NCI-H1436 treated with DMSO at 0.1 percent for 48 hours (cell line): ENCODE measurements at regions not wholly inside any gene's neighbourhood (a gene's known extent, or its start where the extent isn't known, plus 50 kb on each side); places are given as distances from the start of the nearest gene placed in this dataset.

Experiments
- DNase-seq: peaks from one replicate; lab custom pipeline; 2025; lab: John Stamatoyannopoulos, UW

DNA sequence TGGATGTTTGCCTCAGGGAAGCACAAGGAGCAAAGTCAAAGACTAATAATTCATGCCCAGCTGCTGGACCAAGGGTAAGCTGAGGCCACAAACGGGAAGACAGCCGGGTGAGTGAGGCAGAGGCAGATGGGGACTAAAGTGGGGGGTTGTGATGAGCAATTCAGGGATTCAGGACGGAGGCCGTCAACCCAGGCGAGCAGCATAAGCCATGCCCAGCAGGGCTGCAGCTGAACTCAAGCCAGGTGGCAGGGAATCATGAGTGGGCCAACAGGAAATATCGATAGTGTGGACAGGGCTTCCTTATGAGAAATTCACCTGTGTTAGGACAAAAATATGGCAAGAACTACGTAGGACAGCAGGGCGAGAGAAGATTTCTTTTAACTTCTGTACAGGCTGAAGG, 246.8 kb downstream of the CDC5L start:
- DNase-seq: no peak

- DNase-seq: no peak
These were observed 248.0 kb downstream of the CDC5L start for GRCh38 chr6:44635486-44635885.

- no peak for DNase-seq
These were observed 249.2 kb downstream of the CDC5L start for GRCh38 chr6:44636561-44637248.

DNA sequence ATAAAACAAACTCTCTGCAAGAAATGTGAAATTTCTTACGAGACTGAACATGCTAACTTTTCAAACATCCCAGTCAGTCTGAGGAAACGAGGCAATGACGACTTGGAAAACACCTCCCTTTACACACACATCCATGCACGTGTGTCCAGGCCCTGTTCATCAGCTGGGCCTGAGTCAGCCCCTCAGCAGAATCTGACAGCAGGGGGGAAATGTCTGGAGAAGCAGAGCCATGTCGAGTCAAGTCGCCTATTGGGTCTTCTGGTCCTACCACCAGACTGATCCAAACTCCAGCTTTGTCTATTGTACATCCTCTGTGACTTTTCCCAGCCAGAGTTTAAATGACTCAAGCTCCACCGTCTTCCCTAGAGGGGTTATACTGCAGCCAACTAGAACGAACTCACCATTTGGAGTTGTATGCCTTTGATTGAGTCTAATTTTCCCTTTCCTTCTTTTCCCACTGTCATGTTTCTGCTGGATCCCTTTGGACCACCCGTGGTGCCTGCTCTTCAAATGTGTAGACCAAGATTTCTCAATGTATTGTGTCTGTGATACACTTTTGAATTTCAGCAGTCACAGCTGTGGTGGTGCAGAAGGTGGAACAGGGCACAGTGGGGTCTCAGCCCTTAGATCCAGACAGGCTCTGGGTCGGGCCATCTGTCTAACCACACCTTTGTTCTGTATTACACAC, 254.0 kb downstream of the CDC5L start:
- no peak for DNase-seq

- no peak for DNase-seq
These were observed 254.8 kb downstream of the CDC5L start for GRCh38 chr6:44642349-44642748.

DNA sequence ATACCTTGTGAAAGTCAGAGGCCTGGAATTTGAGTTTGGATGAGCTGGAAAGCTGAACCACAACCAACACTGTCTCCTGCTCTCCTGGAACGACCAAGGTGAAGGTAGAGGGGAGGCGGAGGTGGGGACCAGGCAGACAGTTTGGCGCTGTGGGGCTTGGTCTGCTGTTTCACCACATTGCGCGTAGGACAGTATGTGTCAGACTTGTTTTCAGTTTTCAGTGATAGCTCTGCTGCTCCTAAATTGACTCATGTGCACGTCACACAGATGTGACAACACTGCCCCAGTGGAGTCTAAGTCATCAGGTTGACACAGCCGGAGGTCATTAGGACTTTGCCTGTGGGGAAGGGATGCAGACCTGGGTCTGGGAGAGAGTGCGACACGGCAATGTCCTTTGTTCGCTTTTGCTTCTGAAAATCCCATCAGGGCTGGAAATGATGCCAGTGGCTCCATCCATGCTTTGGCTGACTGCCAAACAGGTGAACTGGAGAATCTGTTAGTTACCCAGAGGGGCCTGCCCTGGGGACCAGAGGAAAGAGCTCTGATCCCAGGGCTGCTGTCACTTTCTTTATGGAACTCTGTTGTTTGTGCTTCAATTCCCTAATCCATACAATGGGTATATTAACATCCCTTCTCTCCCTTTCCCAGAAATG, 255.5 kb downstream of the CDC5L start:
- DNase-seq: no peak

DNA sequence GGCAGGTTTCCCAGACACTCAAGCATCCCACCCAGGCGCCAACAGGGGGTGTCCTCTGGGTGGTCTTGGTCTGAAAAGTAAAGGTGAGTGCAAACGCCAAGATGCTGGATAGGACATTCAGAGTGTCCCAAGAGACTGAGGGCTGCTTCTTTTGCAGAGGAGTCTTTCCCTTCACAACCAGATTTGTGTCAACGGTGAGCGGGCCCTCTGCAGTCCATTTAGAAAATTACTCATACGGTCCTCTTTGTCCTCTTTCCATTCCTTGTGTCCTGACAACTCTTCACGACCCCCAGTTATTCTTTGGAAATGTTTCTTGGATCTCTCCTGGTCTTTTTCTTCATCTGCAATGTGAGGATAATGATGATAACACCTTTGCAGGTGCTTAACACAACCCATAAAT, 257.8 kb downstream of the CDC5L start:
- DNase-seq: no peak

GRCh38 chr6:44646355-44646754, 258.8 kb downstream of the CDC5L start:
- no peak for DNase-seq

DNA sequence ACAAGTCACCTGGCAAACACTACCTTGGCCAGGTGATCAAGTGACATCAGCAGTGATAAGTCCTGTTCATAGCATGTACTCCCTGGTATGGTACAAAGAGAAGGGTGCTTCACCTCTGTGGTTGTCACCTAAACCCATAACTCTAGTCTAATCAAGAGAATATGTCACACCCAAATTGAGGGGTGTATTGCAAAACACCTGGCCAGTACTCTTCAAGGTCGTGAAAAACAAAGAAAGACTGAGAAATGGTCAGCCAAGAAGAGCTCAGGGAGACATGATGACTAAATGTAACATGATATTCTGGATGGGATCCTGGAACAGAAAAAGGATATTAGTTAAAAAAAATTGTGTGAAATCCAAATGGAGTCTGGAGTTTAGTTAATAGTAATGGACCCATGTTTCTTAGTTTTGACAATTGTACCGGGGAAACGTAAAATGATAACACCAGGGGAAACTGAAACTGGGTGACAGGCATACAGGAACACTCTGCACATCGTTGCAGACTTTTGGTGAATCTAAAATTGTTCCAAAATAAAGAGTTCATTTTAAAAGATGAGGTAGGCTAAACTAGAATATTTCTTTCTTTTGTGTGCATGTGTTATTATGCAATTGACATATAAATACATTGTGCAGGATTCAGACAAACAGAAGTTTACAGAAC, 262.0 kb downstream of the CDC5L start:
- DNase-seq: no peak

DNA sequence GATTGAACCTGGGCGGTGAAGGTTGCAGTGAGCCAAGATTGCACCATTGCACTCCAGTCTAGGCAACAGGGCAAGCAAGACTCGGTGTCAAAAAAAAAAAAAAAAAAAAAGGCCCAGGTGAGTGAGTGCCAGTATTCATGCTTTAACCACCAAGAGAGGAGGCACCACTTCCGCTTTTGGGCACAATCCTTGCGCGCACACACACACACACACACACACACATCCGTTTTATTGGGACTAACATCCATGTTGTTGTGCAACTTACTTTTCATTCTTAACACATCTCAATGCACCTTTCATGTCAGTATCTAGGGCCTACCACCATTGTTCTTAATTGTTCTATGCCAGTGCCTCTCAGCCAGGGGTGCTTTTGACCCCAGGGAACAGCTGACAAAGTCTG, 263.0 kb downstream of the CDC5L start:
- DNase-seq: no peak

GRCh38 chr6:44650947-44651346, 263.4 kb downstream of the CDC5L start:
- DNase-seq: no peak

- no peak for DNase-seq
These were observed 264.1 kb downstream of the CDC5L start for GRCh38 chr6:44651604-44652003.

GRCh38 chr6:44652547-44652946, 265.0 kb downstream of the CDC5L start:
- no peak for DNase-seq

DNA sequence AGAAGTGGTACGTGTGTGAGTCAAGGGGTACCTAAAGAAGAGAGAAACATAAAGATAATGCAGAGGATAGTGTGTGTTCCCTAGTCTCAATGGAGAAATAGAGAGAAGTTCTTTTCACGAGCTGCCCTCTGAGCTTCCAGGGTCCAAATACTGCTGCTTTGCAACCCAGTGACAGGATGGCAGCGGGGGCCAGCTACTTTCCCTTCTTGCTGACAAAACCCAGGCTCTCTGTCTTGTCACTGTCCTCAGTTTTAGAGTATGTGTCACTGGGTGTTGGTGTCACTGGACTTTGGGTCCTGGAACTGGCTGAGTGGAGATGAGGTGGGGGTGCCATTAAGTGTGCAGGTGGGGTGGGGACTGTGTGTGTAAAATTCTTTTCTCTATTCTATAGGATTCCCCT, 265.6 kb downstream of the CDC5L start:
- DNase-seq: no peak

DNA sequence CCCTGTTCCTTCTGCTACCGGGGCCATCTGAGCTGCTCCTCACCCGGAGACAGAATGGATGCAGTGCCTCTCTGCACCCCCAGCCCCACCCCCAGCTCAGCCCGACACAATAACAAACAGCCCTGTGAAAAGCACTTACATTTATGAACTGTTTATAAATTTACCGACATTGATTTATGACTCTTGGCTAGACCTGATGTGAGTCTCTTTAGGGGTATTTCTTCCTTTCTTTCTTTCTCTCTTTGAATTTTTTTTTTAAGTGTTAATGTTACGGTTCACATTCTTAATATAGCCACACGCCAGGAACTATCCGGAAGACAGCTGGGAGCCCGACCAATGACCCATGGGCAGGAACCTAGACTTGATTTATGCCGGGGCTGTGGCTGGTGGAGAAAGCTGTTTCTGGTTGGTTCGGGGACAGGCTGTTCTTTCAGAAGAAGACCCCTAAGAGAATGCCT, 266.3 kb downstream of the CDC5L start:
- no peak for DNase-seq

DNA sequence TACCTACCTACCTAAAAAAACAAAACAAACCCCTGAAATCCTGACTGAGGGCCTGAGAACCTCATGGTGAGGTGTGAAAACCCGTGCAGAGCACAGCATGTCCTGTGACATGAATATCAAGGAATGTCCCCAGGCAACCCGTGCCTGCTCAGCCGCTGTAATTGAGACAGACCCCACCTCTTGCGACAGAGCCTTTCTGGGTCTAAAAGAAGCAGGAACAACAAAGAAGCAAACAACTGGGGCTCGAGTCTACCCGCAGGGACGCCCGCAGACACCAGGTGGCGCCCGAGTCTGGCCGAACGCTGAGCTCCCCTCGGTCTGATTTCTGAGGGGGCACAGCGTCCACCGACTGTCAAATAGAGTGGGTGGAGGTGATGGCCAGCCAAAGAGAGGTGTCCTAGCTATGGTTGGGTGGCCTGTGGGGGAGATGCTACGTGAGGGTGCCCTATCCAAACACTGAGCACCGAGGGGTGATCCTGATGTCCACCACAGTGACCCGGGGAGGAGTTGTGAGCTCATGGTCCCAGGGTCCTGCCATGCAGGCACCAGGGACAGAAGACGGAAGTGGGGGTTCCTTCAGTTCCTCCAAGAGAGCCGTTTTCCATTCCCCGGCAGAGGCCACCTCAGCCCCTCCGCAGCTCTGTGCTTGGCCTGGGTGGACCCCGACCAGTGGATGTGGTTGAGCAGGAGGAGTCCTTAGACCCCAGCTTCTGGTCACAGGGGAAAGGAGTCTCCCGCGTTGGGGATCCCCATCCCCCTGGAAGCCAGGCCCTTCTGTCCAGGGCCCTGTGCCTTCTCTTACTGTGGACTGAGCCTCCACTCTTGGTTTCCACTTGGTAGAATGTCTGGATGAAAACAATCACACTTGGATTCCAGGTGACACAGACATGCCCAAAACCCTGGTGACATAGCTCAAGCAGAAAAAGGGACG, 268.2 kb downstream of the CDC5L start:
- DNase-seq: no peak

- no peak for DNase-seq
These were observed 269.2 kb downstream of the CDC5L start for GRCh38 chr6:44656691-44657090.

GRCh38 chr6:44657206-44657819, 269.8 kb downstream of the CDC5L start:
- no peak for DNase-seq

DNA sequence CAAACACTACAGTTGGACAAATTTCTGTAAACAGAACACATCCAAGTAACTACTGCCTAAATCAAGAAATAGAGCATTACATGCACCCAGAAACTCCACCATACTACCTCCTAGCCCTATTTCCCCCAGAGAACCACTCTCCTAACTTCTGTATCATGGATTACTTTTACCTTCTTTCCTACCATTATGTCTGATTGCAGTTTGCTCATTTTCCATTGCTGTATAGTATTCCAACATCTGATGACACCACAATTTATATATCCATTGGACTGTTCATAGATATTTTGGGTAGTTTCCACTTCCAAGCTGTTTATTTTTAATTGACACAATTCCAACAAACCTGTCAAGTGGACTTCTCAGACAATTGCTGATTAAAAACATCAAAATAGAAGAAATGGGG, 271.1 kb downstream of the CDC5L start:
- no peak for DNase-seq

DNA sequence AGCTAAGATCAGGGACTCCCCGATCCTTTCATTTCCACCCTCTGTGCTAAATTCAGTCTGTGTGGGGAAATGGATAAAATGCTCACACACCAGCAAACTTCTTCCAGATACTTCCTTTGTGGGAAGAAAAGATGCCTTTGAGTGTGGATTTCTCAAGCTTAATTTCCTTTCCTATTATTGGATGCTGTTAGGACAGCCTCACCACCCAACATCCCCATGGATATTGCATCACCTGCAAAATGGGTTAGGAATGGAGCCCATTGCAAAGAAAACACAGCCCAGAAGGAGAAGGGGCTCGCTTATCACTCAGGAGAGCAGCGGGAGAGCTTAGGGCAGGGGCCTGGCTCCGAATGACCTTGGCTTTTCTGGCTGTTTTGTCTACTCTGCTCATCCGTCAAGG, 272.2 kb downstream of the CDC5L start:
- DNase-seq: no peak

DNA sequence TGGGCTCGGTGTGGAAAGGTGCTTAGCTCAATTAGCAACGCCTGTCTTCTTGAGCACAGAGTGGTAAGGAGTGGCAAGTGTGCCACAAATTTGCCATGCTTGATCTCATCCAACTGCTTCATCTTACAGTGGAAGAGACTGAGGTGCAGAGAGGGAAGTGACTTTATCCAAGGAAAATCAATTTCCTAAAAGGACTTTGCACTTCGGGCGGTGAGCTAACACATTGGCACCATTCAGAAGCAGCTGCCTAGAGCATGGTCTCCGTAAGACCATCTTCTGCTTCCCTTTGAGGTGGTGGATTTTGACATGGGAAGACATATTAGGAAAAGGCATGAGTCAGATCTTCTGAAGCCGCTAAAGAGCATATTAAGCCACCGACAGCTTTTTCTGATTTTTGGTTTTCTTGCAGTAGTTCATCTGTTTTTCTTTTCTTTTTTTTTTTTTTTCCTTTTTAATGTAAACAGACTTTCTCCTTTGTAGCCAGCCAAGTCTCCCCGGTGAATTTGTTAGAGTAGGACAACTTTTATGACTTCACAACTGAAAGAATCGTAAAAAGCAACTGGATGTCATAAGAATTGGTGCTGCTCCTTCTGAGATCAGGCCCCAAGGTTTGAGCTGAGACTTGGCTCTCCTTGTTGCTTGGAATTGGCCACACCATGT, 273.2 kb downstream of the CDC5L start:
- no peak for DNase-seq
